Transverse colon (tissue), 3 donors: ENCODE measurements at regions not wholly inside any gene's neighbourhood (a gene's known extent, or its start where the extent isn't known, plus 50 kb on each side); places are given as distances from the start of the nearest gene placed in this dataset.
"Not testable (repeated sequence)": the region's sequence is repeated elsewhere in the genome, so short reads cannot be mapped to it uniquely, and the experiment has no call there.

Experiments
- CTCF ChIP-seq, 5 experiments: fragments of 200-600 bp in 3 of 5; fragments of 450-650 bp in 2 of 5; sonication (generic) in 3 of 5; IDR thresholded peaks; 1 replicate in 2 of 5; 2 replicates in 3 of 5; pipeline ENCODE4 v1.5.1; 2016 to 2017; ENCODE audit warnings: antibody characterized with exemption in 5 of 5, inconsistent platforms in 3 of 5, mild to moderate bottlenecking in 2 of 5, moderate library complexity in 1 of 5
- POLR2A ChIP-seq: fragments of 450-650 bp; IDR thresholded peaks from one replicate; pipeline ENCODE4 v1.6.1; 2016; ENCODE audit warnings: antibody characterized with exemption, mild to moderate bottlenecking, moderate library complexity

GRCh38 chrY:6508842-6509241, 262.8 kb downstream of the TSPY2 start:
- not testable (repeated sequence) for TF ChIP-seq POLR2A; CTCF (IDR thresholded peaks at IDR 0.05)
